DMS79 (cell line): ENCODE measurements at regions not wholly inside any gene's neighbourhood (a gene's known extent, or its start where the extent isn't known, plus 50 kb on each side); places are given as distances from the start of the nearest gene placed in this dataset.

Experiments used
- DNase-seq: peaks from one replicate; lab custom pipeline; 2025; lab: John Stamatoyannopoulos, UW

DNA sequence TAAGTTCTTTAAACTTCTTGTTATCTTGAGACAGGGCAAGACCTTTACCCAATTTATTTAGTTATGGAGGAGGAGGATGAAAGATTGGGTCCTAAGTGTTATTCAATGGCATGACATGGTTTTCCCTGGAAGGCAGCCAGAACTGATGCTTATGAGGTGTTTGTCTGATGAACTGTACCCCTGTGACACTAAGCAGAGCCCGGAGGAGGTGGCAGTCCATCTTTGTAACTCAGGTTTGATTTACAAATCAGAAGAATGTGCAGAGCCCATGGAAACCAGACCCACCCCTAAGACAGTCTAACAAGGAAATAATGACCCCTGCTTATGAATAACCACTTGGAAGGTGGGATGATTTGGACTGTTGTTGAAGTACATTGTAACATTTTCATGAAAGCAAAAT, 878.6 kb upstream of the NR2F2 start:
- DNase-seq: no peak

DNA sequence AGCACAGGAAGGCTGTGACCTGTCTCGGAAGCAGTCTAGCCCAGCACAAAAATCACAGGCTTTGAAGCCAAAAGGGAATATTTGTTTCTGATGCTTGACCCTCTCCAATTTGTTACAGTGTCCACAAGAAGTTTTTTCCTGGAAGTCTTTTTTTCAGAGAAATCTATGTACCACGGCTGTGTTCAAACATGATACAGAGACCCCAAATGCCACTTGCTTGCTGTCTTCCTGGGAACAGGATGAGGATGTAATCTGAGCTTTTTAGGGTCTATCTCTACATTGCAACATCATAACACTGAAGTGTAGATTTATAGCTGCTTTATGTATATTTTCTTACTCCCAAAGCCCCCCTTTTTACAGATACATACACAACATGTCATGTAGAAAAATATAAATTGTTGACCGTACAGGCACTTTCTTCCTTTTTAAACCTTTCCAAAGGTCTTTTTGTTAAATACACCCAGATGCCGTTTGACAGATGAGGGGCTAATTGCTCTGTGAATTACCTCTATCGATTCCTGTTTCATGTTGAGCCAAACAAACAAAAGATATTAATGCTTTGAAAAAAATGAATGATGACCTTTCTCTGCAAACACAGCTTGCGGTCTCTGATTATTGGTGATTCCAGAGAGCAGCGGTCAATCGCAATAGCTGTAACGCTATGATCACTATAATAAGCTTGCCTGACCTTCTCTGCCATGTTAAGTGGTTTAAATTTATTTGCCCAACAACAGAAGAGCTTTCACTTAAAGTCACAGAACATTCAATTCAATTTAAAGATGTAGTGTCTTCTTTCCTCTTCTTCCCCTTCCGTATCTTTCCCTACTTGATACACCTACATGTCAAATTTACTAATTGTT, 875.9 kb upstream of the NR2F2 start:
- DNase-seq: no peak

DNA sequence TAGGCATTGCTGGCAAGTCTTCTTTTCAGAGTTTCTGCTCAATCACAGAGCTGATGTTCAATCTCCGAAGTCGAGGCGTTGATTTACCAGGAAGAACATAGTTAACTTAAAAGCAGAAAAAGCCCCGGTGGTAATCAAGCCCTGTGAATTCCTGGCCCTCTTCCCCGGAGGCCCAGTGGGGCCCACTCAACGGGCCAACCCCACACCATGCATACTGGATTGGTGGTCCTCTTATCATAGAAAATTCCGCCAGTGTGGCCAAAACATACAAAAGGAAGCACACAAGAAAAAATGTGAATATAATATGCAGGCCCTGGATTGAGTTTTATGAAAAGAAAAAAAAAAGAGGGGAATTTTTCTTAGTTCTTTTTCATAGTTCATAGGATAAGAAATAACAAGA, 873.0 kb upstream of the NR2F2 start:
- DNase-seq: no peak

DNA sequence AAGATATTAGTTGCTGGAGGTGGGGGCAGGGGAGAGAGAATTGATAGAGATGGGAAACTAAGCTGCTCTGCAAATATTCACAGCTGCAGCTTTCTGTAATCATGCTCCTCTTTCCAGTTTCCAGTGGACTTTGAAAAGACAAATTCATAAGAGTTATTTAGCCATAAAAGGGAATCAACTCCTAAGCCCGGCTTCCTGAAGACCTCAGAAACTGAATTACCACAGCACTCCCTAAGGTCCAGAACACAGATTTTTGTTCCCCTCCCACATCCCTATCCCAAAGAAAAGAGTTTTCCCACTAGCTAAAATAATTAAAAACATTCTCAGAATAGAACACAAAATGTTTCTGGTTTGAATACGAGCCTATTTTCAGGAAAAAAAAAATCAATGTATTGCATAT, 871.8 kb upstream of the NR2F2 start:
- DNase-seq: no peak

DNA sequence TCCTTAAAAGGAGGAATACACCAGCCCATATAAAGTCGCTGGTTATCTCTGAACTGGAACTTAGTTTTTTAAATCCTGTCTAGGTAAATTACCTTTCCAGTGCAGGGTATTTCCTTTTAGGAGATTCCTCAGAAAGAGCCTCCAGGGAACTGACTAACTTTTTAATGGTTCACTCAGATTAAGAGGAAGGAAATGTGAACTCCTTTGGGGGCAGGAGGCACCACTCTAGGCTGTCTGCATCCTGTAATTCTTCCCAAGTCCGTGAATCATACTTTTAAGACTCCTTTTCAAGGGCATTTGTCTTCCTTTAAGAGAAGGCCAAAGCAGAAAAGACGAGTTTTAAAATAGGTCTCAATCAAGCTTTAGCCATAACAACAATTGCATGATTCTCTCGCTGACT, 871.2 kb upstream of the NR2F2 start:
- no peak for DNase-seq

DNA sequence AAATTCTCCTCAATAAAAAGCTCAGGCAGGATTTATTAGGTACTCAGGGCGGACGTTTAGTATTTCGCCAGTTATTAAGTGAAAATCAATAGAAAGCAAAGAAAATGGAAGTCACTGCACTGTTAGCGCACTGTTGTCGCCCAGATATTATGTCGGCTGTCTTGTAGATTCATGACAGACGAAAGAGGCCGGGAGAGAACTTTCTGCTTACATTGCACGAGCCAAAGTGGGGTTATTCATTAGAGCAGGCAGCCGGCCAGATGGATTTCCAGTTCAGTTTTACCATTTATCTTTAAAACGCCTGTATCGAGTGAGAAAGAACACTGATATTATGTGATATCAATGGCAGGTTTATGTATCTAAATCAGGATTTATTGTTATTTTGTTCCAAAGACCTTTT, 866.0 kb upstream of the NR2F2 start:
- no peak for DNase-seq

DNA sequence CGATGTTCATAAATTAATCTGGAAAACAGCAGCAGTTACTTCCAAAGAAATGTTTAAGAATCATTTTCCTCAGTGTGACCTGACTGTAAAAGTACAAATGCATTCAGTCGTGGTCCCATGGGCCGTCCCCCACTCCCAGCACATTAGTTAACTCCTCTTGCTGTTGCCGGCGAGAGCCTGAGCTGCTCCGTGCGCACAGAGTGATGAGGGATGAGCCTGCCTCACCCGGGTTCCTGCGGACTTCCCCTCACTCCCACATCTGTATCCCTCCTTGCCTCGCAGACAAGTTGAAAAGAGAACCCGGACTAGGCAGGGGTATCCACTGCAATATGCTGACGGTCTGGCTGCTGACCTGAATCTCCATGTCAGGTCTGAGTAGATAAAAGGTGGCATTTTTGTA, 861.7 kb upstream of the NR2F2 start:
- no peak for DNase-seq

DNA sequence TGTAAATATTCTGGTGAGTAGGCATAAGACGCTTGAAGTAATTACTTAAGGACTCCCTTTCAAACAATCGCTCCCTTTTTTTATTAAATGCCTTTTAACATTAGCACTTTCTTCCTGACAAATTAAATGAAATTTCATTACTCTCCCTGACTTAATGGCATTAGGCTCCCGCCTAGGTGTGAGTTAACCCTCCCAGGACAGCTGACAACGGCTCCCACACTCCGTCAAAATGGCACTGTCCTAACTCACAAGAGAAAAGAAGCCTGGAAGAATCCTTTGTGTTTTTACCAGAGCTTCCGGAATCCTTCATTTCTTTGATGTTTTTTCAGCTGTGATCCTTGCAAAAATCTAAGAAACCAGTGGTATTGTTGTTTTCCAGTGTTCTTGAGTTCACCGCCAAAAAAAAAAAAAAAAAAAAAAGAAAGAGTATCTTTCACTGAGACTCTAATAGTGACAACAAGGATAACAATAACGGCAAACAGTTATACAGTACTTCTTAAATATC, 861.0 kb upstream of the NR2F2 start:
- DNase-seq: no peak

DNA sequence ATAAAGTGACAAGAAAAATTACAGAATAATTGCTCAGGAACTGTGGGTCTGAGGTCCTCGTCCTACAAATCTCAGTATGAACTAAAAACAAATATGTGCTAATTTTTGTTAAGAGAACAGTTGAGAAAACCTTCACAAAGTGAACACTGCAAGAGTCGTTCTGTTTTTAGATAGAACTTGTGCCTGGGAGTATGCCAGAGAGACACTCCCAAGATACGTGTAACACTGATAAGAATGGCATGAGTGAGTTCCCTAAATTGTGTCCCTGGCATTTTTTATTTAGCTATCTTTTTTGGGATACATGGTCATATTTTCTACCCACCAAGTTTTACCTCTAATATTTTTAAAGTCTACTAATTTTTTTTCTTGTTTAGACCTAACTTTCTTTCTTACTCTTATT, 860.0 kb upstream of the NR2F2 start:
- no peak for DNase-seq

DNA sequence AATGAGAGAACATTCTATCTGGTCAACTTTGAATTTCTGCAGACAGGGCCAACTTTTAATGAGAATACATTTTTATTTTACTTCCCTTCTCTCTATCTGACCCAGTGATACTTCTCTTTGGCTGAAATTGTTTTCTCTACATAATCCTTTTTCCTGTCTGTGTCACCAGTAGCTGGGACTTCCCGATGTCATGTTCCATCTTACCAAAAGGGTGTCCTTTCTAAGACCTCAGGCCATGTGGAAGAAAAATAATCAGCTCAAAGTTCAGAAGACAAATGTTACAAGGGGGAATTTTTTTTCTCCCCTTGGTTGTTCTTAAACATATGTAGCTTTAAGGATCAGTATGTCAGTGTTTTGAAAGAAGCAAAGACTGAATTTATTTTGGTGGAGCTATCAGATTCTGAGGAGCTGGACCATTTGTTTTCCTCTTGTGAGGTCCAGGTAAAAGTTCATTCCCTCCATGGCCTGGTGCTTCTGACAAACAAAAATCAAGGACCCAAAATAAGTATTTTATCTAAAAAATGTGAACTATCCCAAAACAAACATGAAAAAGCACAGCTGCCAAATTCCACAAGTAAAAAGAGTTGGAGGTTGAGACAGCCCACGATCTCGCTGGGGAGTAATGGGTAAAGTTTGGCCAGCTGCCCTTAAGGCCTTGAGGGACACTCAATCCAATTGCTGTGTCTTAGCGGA, 859.4 kb upstream of the NR2F2 start:
- no peak for DNase-seq

DNA sequence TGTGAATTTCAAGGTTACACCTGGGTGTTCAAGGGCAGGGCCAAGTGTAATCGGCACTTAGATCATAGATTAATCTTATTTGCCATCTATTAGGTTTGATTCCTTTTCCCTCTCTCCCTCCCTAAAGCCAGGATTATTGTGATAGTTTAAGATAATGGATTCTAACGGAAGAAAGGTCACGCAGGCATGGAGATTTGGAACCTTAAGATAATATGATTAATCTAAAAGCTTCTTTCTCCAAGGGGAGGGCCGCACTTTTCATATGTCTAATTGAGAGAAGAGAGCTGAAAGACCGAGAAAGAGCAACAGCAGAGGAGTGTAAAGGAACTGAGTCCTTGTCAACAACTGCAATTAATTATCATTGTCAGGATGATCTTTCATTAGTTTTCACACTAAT, 858.8 kb upstream of the NR2F2 start:
- DNase-seq: no peak

DNA sequence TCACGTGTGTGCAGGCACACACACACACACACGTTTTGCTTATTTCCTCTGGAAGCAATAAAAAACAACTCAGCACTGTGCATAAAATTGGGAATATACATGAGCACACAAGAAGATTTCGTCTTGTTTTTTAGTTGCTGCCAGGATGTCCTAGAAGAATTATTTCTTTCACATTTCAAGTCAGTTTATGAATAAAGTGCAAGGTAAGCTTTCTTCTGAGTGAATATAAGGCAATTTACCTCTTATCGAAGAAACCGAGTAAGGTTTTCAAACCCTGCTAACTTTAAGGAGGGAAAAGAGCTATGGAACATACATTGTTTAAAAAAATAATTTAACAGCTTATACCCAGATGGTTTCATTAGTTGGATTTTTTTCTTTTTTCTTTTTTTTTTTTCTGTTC, 855.4 kb upstream of the NR2F2 start:
- DNase-seq: no peak

DNA sequence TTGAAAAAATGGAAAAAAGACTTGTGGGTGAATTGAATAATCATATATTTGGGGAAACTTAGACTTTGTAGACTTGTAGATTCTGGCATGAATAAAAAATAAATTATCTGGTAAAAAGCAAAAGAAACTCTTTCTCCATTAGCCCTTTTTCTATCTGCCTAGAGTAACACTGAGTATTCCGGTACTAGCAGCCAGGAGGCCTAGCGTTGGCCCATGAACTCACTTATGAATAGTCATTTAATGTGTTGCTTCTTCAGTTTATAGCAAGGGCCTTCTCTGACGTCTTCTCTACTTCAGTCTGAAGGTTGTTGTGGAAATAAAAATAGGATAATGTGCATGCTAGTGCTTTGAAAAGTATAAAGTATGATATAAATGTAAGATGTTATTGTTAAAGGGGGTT, 851.2 kb upstream of the NR2F2 start:
- no peak for DNase-seq

DNA sequence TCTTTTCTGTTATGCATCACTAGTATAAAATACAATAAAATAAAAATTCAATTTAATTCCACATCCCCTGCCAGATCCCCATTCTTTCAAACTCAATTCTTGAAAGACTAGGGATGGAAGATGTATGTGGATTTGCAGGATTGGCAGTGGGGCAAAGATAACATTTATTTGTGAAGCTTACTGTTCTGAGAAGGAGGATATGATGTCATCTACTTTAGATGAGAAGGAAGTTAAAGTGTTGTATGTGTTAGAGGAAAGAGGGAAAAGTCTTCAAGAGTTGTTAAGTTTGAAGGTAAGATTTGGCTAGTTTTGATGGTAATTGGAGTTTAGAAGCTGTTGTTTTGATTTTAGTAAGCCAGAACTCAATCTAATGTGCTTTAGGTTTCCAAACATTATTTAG, 845.1 kb upstream of the NR2F2 start:
- no peak for DNase-seq

DNA sequence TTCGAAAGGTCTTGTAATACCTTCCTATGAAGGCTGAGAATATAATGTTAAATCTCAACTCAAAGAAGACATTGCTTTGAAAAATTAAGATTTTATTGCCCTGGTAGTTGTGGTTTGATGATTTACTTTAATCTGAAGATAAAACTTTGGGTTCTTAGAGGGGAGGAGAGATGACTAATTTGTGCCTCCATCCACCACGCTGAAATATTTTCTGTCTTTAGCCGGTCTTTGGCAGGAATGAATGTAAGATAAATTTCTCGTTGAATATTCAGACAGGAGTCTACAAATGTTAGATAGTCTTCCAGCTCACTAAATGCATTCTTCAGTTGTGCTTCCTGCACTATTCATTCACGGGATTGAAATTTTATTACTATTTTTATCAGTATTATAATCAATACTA, 844.3 kb upstream of the NR2F2 start:
- no peak for DNase-seq

DNA sequence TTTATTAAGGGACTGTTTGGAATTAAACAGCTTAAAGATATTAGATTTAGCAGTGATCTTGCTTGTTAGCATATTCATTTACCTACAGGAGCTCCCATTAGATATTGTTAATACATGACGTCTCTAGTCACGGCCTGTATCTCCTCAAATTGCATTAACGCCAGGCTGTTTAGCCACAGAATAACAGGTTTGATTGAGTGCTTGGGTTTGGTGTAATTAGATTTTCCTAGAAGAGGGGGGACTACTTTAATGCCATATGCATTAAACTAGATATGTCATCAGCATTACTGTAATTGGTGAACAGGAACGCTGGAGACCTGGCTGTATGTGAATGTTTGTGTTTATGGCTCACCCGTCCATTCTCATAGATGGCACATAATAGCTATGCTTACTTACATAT, 841.4 kb upstream of the NR2F2 start:
- no peak for DNase-seq

DNA sequence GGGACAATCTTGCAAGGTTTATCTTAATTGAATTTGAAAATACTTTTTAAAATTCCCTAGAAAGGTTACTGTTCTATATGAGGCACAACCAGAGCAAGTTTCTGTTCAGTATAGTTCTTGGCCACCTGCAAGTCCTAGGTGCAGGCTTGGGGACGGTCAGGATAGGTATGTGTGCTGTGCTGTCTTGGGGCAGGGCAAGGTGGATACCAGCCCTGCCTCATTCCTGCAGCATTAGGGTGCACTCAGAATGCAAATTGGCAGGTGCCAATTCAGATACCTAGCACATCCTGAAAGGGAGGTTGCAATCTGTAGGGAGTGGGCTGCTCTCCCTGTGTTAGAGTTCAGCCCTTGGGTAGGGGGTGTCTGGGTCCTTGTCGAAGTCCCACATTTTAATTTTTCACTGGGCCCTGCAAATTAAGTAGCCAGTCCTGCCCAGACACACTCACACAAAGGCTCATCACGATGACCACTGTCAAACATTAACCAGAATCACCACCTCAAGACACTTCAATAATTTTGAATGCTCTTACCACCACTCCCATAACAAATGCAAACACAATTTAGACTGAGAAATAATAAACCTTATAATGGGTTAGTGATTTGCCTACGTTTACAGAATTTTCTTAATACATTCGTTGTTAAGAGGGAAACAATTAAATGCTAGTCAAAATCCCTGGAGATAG, 838.0 kb upstream of the NR2F2 start:
- DNase-seq: no peak

DNA sequence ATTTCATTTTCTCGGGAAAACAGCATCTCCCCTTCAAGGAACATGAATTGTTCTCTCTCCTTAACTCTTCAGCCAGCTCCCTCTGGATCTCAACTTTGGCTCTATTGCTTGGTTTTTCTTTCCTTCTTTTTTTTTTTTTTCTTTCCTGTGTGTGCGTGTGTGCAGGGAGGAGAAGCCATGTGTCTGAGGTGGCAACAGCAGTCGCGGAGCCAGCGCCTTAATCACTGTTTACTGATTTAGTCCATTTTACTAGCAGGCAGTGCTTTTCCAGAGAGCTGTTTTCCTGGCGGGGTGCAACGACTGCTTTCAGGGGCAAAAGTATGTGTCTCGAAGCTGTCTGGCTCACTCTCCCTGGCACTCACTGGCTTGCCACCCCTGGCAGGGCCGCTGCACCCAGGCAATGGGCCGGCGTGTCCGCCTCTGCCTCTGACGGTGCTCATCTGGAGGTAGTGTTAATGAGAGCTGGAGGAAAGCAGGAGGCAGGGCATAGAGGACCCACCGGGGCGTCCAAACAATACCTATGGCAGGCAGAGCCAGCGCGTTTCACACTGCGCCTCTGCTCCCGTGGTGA, 835.4 kb upstream of the NR2F2 start:
- no peak for DNase-seq

DNA sequence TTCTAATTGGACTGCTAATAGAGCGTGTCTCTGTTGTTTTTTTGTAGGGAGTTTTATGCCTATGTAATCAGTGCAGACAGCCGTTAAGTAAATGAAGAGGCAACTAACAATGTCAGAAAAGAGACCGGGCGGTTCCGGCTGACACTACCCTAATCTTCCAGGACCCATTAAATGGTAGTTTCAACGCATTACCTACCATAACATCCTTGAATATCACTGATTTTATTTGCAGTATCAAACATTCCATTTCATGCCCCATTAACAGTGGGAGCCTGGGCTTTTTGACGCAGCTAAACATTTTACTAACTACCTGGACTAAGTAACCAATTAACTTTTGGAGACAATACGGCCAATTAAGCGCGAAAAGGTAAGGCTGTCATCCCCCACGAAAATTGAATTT, 832.9 kb upstream of the NR2F2 start:
- no peak for DNase-seq

DNA sequence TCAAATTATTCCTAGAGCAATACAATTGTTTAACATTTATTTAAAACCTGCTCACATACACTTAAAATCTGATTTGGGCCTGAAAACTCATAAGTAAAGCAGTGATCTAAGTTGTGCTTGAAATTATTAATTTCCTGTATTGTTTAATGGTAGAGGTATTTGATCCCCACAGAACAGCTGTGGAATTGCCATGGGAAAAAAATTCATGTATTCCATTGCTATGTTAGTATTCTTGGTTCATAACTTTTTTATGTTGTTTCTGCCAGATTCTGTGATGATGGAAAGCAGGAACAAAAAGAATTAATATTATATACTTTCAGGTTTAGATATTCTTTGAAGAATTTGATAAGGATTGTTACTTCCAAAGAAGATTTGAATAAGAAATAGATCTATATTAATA, 831.5 kb upstream of the NR2F2 start:
- no peak for DNase-seq

DNA sequence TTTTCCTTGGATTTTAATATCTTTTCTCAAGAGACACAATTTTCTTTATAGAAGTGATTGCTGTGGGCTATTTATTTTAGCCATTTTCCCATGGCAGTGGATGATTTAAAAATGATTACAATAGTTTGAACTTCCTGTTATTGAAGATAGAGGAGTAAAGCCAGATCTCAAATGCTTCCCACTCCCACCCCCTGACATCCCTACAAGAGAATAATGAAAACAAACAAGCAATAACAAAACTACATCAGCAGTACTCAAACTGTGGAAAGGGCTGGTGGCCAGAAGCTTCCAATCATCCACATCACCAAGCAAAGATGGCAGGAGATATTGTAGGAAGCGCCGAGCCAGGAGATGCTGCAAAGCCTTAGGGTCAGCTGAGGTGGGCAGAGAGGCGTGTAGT, 831.1 kb upstream of the NR2F2 start:
- no peak for DNase-seq

DNA sequence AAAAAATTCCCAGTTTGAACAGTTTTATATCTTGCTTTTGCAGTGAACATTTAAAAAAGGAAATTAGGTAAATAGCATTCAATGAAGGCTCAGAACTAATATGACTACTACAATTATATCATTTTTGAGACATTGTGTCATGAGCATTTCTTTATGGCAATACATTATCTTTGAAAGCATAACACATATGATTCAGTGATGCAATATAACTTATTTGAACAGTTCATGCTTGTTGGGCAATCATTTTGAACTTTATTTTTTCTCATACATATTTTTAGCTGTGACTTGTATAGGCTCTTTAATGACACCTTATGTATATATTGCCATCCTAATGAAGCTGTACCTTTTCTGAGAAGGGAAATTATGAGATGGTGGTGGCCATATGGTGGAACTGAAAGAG, 828.6 kb upstream of the NR2F2 start:
- DNase-seq: no peak

DNA sequence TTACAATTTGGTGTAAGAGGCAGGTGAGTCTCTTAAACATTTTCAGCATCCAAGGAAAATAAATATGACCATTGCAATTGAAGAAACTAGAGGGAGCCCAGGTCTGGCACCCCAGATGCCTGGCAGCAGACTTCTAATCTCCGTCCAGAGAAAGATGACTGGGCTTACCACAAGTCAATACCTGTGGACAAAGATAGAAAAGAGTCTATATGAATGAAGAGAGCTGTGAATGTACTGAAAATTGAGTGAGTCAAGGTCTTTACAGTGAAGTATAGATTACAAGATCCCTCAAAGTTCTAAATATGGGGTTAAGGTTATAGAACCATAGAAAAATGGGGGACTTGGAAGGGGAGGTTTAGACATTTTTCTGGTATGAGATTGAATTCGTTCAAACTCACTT, 827.4 kb upstream of the NR2F2 start:
- DNase-seq: no peak
